NB4 (cell line): ENCODE measurements at regions not wholly inside any gene's neighbourhood (a gene's known extent, or its start where the extent isn't known, plus 50 kb on each side); places are given as distances from the start of the nearest gene placed in this dataset.

Experiments
- DNase-seq: peaks from one replicate; pipeline ENCODE4 v3.0.0; 2010; ENCODE audit warnings: low read depth
- H3K4me3 ChIP-seq: one replicate; pipeline ENCODE4 v1.5.1; 2011; ENCODE audit warnings: mild to moderate bottlenecking, low read depth, low read length, moderate library complexity
- CTCF ChIP-seq: IDR thresholded peaks from one replicate; pipeline ENCODE4 v1.5.1; 2012; ENCODE audit warnings: low read depth, low read length
- MAX ChIP-seq: IDR thresholded peaks from 2 replicates; pipeline ENCODE4 v1.6.1; 2011; ENCODE audit warnings: low read depth, low read length
- MYC ChIP-seq: IDR thresholded peaks from 2 replicates; pipeline ENCODE4 v1.6.1; 2011; ENCODE audit warnings: low read depth, low read length
- POLR2A ChIP-seq: IDR thresholded peaks from 2 replicates; pipeline ENCODE4 v1.6.1; 2011; ENCODE audit warnings: mild to moderate bottlenecking; ENCODE audit not compliant: insufficient read length; ENCODE audit errors: extremely low read depth

GRCh38 chr6:121963826-121964225 lies 435.6 kb upstream of the HSF2 start:
- TF ChIP-seq MYC: no peak
- no peak for TF ChIP-seq CTCF
- H3K4me3 ChIP-seq: no peak overlapping the region
- DNase-seq: no peak

GRCh38 chr6:121965739-121966138 lies 433.7 kb upstream of the HSF2 start:
- H3K4me3 ChIP-seq: no peak overlapping the region
- TF ChIP-seq POLR2A: no peak
- no peak for TF ChIP-seq MYC
- no peak for TF ChIP-seq MAX
- TF ChIP-seq CTCF: no peak
- no peak for DNase-seq

GRCh38 chr6:121967631-121968030 lies 431.8 kb upstream of the HSF2 start:
- no peak overlapping the region for H3K4me3 ChIP-seq
- TF ChIP-seq MYC (no peak), CTCF (no peak), MAX (no peak), POLR2A (no peak)
- DNase-seq: no peak

- TF ChIP-seq MAX (no peak), MYC (no peak), CTCF (no peak), POLR2A (no peak)
These were observed 427.5 kb upstream of the HSF2 start for GRCh38 chr6:121971931-121972335.

GRCh38 chr6:121984956-121985355 lies 414.5 kb upstream of the HSF2 start:
- H3K4me3 ChIP-seq: no peak overlapping the region
- no peak for DNase-seq
- no peak for TF ChIP-seq MYC
- TF ChIP-seq MAX: no peak
- no peak for TF ChIP-seq POLR2A
- TF ChIP-seq CTCF: no peak

More at GRCh38 chr6:121971931-121972335, 427.5 kb upstream of the HSF2 start:
- DNase-seq: no peak
- no peak overlapping the region for H3K4me3 ChIP-seq

- no peak overlapping the region for H3K4me3 ChIP-seq
- DNase-seq: no peak
- TF ChIP-seq MAX (no peak), MYC (no peak), POLR2A (no peak), CTCF (no peak)
These were observed 406.1 kb upstream of the HSF2 start for GRCh38 chr6:121993362-121993761.
